ENCODE measurements at regions not wholly inside any gene's neighbourhood (a gene's known extent, or its start where the extent isn't known, plus 50 kb on each side); places are given as distances from the start of the nearest gene placed in this dataset.
"Not testable (repeated sequence)": the region's sequence is repeated elsewhere in the genome, so short reads cannot be mapped to it uniquely, and the experiment has no call there.

DNA sequence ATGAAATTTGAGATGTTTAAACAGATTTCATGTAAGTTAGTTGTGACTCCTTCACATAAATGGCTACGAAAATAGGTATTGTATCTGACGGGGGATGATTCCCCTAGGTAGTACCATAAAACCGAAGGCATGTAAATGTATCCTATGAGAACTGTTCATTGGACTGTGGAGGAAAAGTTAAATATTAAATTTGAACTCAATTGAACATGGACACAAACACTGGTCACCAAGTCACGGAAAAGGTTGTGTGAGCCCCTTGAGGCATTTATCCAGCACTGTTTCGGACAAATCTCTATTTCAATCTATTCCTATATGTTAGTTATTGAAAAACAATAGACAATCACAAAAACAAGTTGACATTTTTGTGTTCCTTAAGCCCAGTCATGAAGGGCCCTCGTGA lies 1014.3 kb upstream of the NOVA1 start:
- DNase-seq = no peak

DNA sequence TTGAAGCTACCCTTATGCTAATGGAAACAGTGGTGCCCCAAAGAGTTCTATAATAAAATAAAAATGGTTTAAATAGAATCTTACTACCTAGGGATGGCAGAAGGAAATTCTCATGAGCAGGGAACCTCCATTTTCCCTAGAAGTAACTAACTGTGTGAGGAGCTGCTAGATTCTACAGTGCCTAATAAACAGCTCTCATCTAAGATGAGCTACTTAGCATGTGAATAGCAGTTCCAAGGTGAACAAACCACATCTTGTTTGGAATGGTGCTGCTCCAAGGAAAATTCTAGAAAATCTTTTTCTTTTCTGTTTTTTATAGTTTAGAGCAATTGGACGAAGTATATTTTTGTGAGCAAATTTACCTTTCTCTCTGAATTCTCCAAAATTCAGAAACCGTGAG lies 1015.3 kb upstream of the NOVA1 start:
- no peak for DNase-seq

DNA sequence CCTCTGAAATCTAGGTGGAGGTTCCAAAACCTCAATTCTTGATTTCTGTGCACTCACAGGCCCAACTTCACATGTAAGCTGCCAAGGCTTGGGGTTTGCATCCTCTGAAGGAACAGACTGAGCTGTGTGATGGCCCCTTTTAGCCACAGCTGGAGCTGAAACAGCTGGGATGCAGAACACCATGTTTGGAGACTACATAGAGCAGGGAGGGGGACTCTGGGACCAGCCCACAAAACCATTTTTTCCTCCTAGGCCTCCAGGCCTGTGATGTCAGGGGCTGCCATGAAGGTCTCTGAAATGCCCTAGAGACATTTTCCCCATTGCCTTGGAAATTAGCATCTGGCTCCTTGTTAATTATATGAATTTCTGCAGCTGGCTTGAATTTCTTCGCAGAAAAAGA lies 1025.9 kb upstream of the NOVA1 start:
- no peak for DNase-seq

DNA sequence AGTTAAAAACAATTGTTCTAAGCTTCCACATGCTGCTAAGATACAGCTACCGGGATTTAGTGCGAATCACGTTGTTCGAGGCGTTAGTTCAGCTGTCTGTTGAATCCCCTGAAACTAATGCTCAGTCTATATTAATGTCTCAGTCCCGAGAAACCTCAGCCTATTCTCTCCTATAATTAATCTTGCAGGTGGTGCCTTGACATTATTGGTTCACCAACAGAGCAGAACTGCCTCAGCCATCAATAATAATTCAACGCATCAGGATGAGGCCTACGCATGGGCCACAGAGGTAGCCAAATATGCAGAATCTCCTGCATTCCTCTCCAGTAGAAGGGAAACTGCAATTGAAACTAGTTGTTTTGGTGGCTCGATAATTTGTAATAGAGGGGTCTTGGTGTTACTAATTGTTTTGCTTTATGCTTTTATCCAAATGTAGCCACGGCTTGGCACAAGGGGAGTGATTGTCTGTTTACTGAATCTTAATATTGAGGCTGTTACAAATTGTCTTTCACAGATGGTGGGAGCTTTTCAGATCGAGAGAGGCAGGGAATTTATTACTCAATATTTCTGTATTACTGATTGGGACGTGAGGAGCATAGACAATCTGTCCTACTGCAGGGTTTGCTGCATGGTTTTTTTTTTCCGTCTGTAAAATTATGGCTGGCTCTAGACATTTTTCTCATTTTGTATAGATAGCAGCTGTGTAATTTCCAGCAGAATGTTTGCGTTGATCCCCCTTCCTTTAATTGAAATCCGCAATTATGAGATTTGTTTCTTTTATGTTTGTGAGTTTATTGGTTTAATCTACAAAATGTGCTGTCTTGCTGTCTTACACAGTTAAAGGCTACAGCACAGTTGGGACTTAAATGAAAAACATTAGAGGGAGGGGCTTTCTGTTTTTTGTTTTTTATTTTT lies 1036.5 kb upstream of the NOVA1 start:
- no peak for DNase-seq

DNA sequence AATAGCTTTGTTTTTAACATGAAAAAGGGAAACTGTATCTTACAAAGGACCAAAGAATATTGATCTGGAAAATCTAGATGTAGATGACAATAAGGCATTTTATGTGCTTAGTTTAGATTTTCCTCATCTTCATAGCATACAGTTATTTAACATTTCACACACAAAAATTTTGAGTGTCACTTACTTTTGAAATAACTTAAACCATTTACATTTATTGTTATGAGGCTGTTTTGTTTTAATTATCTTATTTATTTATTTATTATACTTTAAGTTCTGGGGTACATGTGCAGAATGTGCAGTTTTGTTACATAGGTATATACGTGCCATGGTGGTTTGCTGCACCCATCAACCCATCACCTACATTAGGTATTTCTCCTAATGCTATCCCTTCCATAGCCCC lies 1042.9 kb upstream of the NOVA1 start:
- DNase-seq = not testable (repeated sequence)

DNA sequence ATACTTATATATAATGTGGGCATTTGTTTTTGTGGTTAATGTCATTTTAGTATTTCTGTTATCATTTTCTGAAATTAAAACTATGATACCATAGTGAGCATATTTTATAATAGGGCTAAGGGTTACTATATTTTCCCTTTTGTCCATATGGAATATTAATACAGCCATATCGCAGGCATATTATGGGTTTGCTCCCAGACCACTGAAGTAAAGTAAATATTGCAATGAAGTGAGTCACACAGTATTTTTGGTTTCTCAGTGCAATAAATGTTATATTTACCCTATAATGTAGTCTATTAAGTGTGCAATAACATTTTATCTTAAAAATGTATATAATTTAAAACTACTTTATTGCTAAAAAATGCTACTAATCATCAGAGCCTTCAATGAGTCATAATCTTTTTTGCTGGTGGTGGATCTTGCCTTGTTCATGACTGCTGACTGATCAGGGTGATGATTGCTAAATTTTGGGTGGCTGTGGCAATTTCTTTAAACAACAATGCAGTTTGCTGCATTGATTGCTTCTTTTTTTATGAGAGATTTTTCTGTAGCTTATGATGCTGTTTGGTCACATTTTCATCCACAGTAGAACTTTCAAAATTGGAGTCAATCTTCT lies 1044.5 kb upstream of the NOVA1 start:
- no peak for DNase-seq

DNA sequence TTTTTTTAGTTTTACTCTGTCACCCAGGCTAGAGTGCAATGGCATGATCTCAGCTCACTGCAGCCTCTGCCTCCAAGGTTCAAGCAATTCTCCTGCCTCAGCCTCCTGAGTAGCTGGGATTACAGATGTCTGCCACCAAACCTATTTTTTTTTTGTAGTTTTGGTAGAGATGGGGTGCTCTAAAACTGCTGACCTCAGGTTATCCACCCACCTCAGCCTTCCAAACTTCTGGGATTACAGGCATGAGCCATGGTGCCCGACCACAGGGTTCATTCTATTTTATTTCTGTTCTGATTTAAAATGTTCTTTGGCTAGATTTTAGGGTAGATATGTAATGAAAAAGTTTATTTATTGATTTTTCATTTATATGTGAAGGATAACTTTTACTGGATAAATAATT lies 1062.8 kb upstream of the NOVA1 start:
- no peak for DNase-seq

DNA sequence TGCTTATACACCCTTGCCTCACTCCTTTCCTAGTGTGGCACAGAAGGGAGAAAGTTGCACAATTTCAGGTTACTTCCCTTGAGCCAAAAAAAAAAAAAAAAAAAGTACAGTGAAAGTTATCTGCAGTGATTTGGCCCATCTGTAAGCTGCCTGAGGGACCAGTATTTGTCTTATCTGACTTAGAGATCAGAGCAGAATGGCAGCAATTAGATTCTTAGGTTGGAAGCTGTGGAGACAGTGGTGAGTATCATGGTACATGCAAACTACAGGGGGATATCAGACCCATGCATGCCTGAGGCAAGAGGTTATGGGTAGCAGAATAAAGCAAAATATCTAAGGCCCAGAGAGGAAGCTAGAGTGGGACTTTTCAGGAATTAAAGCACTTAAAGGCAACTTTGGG lies 1070.7 kb upstream of the NOVA1 start:
- DNase-seq = no peak

DNA sequence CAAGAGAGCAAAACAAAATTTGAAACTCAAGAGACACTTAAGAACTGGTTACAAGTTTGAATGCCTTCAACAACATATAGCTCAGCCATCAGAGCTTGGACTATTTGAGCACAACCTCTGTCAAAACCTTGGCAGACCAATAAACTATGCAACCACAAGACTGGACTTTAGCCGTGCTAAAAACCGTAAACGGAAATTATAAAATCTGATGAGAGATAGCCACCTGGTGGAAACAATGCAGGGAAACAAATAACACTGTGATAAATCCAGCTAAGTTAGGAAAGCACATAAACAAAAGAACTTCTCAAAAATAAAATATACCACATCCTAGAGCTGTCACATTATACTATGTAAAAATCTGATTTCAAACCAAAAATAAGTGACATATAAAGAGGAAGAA lies 1074.2 kb upstream of the NOVA1 start:
- DNase-seq = peak; percentile 9

DNA sequence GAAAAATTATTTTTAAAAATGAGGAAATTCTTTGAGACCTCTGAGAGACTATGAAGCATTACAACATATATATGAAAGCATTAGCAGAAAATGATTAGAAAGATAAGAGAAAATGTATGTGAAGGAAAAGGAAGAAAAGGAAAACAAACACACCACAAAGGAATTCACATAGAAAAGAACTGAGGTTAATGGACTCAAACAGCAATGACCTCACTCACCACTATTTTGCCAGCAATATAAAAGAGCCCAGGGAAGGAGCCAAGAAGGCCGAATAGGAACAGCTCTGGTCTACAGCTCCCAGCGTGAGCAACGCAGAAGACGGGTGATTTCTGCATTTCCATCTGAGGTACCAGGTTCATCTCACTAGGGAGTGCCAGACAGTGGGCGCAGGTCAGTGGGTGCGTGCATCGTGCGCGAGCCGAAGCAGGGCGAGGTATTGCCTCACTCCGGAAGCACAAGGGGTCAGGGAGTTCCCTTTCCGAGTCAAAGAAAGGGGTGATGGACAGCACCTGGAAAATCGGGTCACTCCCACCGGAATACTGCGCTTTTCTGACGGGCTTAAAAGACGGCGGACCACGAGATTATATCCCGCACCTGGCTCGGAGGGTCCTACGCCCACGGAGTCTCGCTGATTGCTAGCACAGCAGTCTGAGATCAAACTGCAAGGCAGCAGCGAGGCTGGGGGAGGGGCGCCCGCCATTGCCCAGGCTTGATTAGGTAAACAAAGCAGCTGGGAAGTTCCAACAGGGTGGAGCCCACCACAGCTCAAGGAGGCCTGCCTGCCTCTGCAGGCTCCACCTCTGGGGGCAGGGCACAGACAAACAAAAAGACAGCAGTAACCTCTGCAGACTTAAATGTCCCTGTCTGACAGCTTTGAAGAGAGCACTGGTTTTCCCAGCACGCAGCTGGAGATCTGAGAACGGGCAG lies 1075.2 kb upstream of the NOVA1 start:
- not testable (repeated sequence) for DNase-seq

DNA sequence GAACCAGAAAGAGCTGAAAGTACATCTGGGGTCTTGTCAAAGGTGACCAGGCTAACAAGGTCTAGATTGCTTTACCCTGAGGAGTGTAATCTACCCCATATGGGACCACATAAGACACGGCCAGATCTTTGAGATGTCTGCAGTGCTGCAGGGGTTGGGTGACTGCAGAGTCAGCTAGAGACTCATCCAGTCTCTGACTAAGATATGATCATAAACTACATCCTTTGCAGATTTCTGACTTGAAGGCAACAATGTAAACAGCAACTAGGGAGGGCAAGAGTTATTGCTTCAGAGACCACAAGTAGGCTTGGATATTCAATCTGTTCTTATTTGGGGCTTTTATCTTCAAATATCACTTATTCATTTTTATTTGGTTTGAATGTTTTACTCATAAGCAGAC lies 1080.5 kb upstream of the FOXG1 start:
- no peak for DNase-seq

DNA sequence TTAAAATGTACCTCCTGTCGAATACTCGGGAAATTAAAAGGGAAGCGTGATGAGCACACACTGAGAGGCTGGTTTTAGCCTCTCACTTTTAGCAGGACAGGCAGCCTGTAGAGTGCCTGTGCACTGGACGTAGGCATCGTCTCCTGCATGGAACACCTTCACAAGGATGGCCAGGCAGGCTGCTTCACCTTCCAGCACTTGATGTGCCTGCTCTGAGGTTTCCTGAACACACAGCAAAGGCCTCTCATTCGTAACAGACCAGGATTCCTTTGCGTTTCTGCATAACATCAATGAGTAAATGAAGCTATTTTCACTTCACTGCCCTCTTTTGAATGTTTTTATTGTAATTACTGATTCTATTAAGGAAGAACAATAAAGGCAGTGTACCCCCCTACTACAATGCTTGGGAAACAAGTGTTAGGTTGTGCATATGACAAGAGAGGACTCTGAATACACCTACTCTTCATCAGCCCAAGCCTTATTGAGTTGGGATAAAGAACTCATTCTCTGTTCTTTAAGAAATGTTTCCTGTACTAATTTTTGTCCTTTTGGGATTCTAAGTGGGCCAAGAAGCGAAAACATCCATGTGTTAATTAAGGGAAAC lies 1077.6 kb upstream of the FOXG1 start:
- DNase-seq = no peak

DNA sequence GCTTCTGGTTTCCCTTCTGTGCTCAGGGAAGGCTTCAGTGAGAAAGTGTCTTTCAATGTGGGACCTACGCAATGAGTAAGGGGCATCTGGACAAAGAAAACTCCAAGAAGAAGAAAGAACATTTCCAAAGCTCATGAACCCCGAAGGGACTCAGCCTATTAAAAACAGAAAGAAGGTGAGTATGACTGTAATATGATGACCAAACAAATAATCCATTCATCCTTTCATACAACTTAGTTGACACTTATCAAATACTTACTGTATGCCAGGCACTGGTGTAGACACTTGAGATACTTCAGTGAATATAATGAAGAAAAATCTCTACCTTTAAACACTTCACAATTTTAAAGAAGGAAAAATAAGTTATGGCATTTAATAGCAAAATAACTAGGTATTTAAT lies 1054.2 kb upstream of the FOXG1 start:
- DNase-seq = no peak

DNA sequence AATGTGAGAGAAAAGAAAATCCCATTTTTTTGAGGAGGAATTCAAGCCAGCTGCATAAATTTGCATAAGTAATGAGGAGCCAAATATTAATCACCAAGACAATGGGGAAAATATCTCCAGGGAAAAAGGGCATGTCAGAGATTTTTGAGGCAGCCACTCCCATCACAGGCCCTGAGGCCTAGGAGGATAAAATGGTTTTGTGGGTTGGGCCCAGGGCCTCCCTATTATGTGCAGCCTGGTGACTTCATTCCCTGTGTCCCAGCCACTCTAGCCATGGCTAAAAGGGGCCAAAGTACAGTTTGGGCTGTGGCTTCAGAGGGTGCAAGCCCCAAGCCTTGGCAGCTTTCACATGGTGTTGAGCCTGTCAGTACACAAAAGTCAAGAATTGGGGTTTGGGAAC lies 1051.0 kb upstream of the FOXG1 start:
- DNase-seq = no peak

DNA sequence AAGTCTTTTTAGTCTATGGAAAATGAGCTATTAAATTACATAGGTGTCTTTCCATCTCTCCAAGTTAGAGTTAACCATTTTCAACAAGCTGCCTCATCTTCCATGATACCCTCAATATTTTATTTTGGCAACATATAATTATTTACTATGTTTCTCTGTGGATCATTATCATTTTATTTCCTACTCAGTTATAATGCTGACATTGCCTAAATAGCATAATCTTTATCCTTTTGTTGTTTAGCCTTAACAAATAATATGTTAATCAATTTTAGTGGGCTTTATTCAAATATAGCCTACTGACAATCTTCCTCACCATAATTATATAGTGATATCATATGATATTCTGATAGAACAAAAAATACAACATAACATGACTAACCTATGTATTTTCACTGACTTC lies 1044.8 kb upstream of the FOXG1 start:
- no peak for DNase-seq

DNA sequence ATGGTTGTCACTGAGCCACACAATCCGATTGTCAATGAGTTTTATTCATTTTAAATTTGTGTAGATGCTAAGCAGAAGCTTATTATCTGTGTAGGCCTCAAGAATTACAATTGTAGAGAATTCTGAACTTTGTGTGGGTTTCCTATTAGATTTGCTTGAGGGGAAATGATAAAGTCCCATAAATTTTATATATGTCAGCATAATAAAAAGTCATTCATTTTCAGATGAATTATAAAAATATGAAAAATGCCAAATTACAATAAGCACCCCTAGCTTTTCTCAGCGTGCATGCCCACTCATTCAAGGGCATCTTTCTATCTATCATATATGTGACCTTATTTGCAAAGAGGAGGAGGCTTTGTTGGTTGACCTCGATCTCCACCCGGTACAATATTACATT lies 1041.1 kb upstream of the FOXG1 start:
- DNase-seq = no peak

DNA sequence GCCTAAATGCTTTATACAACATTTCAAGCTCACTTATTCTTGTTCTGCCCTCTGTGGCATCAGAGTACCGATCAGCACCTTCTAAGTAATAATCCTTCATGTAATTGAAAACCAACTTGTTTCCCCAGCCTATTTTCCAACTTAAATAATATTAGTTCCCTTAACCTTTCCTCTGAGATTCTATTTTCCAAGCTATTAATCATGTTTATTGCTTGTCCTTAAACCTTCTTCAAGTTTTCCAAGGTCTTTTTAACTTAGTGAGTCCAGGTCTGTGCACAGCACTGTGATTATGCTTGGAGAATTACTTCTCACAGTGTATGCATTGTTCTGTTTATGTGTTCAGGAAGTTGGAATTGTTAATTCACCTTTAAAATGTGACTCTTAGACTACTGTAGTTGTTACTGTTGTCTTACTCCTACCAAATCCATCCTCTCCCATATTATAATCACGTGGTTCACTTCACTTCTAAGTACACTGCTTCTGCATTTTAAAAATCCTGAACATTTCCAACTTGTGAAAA lies 1039.3 kb upstream of the FOXG1 start:
- peak; percentile 43 for DNase-seq

DNA sequence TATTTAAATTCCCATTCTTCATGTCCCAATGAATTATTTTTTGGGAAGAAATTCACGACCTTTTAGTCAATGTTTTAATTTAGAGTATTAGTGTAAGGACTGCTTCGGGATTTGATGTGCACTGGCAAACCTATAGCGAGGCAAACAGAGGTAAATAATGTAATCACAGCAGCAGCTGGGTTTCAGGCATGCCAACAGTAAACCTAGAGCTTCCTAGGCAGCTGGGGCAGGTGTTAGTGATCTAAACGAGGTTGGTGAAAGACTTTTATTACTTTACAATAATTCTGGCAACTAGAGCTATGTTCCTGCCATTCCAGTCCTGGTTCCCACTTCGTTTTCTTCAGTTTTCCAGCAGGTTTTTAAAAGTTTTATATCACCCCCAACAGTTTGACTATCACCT lies 1036.4 kb upstream of the FOXG1 start:
- DNase-seq = no peak

DNA sequence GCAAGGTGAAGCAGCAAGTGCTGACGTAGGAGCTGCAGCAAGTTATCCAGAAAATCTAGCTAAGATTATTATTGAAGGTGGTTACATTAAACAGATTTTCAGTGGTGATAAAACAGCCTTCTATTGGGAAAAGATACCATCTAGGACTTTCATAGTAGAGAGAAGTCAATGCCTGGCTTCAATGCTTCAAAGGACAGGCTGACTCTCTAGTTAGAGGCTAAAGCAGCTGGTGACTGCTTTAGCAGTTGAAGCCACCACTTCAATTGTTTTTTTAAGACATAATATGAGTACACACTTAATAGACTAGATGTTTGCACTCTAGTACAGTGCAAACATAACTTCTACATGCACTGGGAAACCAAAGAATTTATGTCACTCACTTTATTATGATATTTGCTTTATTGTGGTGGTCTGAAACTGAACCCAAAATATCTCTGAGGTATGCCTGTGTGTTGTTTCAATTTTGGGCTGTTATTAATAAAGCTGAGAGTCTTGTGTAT lies 1026.9 kb upstream of the FOXG1 start:
- DNase-seq = no peak

DNA sequence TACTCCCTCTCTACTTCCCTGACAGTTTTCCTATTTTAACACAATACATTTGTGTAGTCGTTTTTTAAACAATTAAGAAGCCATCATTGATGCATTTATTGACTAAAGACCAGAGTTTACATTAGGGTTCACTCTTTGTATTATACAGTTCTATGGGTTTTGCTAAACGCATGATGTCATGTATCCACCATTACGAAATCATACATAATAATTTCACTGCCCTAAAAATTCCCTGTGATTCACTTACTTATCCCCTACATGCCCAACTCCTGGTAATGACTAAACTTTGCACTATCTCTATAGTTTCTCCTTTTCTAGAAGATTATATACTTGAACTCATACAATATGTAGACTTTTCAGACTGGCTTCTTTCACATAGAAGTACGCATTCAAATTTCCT lies 1016.5 kb upstream of the FOXG1 start:
- no peak for DNase-seq

DNA sequence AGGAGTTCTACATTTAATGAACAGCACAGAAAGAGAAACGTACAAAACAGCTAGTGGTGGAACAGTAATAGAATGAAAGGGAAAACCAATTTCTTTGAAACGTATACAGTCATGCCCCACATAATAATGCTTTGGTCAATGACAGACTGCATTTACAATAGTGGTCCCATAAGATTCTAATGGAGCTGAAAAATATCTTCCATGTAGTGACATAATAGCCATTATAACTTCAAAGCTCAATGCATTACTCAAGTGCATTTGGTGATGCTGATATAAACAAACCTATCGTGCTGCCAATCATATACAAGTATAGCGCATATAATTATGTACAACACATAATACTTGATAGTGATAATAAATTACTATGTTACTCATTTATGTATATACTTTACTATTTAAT lies 1008.9 kb upstream of the FOXG1 start:
- not testable (repeated sequence) for DNase-seq

DNA sequence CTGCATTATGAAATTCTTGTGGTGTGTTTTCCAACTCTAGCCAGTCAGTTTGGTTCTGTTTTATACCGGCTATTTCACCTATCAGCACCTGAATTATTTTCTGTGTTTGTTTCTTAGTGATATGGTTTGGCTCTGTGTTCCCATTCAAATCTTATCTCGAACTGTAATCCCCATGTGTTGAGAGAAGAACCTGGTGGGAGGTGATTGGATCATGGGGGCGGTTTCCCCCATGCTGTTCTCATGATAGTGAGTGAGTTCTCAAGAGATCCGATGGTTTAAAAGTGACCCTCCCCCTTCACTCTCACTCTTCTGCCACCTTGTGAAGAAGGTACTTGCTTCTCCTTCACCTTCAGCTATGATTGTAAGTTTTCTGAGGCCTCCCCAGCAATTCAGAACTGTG lies 1006.2 kb upstream of the FOXG1 start:
- not testable (repeated sequence) for DNase-seq
